ENCODE measurements at regions not wholly inside any gene's neighbourhood (a gene's known extent, or its start where the extent isn't known, plus 50 kb on each side); places are given as distances from the start of the nearest gene placed in this dataset.

DNA sequence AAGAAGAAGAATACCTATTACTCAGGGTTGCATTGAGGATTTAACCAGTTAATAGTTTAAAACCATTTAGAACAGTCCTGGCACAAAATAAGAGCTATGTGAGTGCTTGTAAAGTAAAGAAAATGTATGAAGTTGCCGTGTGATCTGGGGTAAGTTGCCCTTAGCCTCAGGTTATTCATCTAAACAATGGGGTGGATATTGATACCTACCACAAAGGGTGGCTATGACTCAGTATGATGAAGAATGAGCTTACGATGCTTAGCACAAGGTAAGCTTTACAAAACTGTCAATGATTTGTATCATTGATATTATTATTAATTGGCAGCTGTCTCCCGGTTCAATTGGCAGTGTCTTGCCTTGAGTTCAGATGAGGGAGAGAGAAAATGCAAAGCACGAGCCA lies 149.4 kb upstream of the PITX1 start:
- ATAC-seq (no peak), FAIRE-seq (no peak), DNase-seq (no peak)
- no peak overlapping the region for H3K27ac ChIP-seq
- H3K9me3 ChIP-seq = no peaks in the 10 kb centered on the region
- no peaks in the 10 kb centered on the region for H3K36me3 ChIP-seq
- no peak for TF ChIP-seq CTCF (IDR thresholded peaks at IDR 0.05)
- intact Hi-C loops (cut with DNase I) = loop anchor here in 1 of 3 donors (10.0 kb wide), 1 partner anchor 269 kb away; no protein-coding TSS in a partner anchor
- H3K4me1 ChIP-seq = no peaks in the 10 kb centered on the region
- H3K27me3 ChIP-seq = peaks cover 0 to 12% (median 0%) of the 10 kb centered on the region in 4 donors
- H3K4me3 ChIP-seq = no peak overlapping the region
- WGBS, 2 donors = 82 to 84% methylated on average over 4 of the region's 4 CpGs

DNA sequence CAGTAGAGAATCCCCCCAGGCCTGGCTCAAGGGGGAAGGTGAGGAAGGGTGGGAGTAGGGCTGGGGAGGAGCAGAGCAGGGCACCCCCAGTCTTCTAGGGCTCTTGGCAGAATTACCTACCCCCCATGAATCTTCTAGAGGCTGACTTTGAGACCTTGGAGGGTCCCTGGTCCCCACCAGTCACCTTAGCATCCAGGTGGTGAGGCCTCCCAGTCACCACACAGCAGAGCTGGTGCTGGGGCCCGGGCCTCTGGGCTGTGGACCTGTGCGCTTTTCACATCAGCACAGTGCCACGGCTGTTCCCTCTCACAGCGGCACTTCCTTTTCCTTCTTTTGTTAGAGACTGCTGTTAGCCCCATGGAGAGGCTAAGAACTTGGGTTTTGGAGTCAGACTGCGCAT lies 148.6 kb upstream of the PITX1 start:
- intact Hi-C loops (cut with DNase I) = loop anchor here in 1 of 3 donors (10.0 kb wide), 1 partner anchor 268 kb away; no protein-coding TSS in a partner anchor
- DNase-seq (no peak), ATAC-seq (no peak), FAIRE-seq (no peak)
- Histone ChIP-seq H3K27ac (no peak overlapping the region), H3K27me3 (peaks cover 0 to 4% (median 0%) of the 10 kb centered on the region in 4 donors), H3K9me3 (no peaks in the 10 kb centered on the region), H3K4me3 (no peak overlapping the region), H3K36me3 (no peaks in the 10 kb centered on the region), H3K4me1 (no peaks in the 10 kb centered on the region)
- 88 to 91% methylated on average over 5 of the region's 5 CpGs for WGBS, 2 donors
- TF ChIP-seq CTCF (IDR thresholded peaks at IDR 0.05) = no peak

GRCh38 chr5:135181653-135182052 lies 147.6 kb upstream of the PITX1 start:
- no peaks in the 10 kb centered on the region for H3K36me3 ChIP-seq
- no peaks in the 10 kb centered on the region for H3K4me1 ChIP-seq
- H3K27ac ChIP-seq = no peak overlapping the region
- H3K9me3 ChIP-seq = no peaks in the 10 kb centered on the region
- ATAC-seq (no peak), DNase-seq (no peak), FAIRE-seq (no peak)
- no peak overlapping the region for H3K4me3 ChIP-seq
- intact Hi-C loops (cut with DNase I) = loop anchor here in 1 of 3 donors (10.0 kb wide), 1 partner anchor 267 kb away; no protein-coding TSS in a partner anchor
- WGBS, 2 donors = 95 to 100% methylated on average over 3 of the region's 3 CpGs
- no peak for TF ChIP-seq CTCF (IDR thresholded peaks at IDR 0.05)
- no peaks in the 10 kb centered on the region for H3K27me3 ChIP-seq

- DNase-seq = peak in 2 of 6 donors; percentile 10 to 31
- H3K27me3 ChIP-seq = no peaks in the 10 kb centered on the region
- TF ChIP-seq CTCF (IDR thresholded peaks at IDR 0.05) = no peak
- 38 to 54% methylated on average over 11 of the region's 11 CpGs for WGBS, 2 donors
- no peak for FAIRE-seq
- peak; percentile 20 to 71 (median 47) for ATAC-seq
- H3K4me1 ChIP-seq = no peaks in the 10 kb centered on the region
- no peak overlapping the region for H3K4me3 ChIP-seq
- no peaks in the 10 kb centered on the region for H3K9me3 ChIP-seq
- no peaks in the 10 kb centered on the region for H3K36me3 ChIP-seq
- intact Hi-C loops (cut with DNase I) = no loop called here
- no peak overlapping the region for H3K27ac ChIP-seq
These were observed 145.4 kb upstream of the PITX1 start for GRCh38 chr5:135179308-135179980.

- FAIRE-seq (no peak), ATAC-seq (no peak), DNase-seq (no peak)
- TF ChIP-seq CTCF (IDR thresholded peaks at IDR 0.05) = no peak
- no peak overlapping the region for H3K27ac ChIP-seq
- 61 to 68% methylated on average over 14 of the region's 14 CpGs for WGBS, 2 donors
- intact Hi-C loops (cut with DNase I) = no loop called here
- H3K9me3 ChIP-seq = no peaks in the 10 kb centered on the region
- H3K36me3 ChIP-seq = no peaks in the 10 kb centered on the region
- H3K4me1 ChIP-seq = no peaks in the 10 kb centered on the region
- no peaks in the 10 kb centered on the region for H3K27me3 ChIP-seq
- H3K4me3 ChIP-seq = no peak overlapping the region
These were observed 144.6 kb upstream of the PITX1 start for GRCh38 chr5:135178476-135179155.

Data from pancreas (tissue), 10 donors.